ENCODE measurements at regions not wholly inside any gene's neighbourhood (a gene's known extent, or its start where the extent isn't known, plus 50 kb on each side); places are given as distances from the start of the nearest gene placed in this dataset.

GRCh38 chr5:25295067-25295466, 650.3 kb upstream of the CDH10 start:
- TF ChIP-seq NFIC (IDR thresholded peaks at IDR 0.05; ENCODE audit: borderline replicate concordance) (no peak), FOXJ3 (CRISPR knock-in tag; IDR thresholded peaks at IDR 0.05) (no peak), MXI1 (IDR thresholded peaks at IDR 0.05; ENCODE audit: low read depth, low read length) (no peak), SIN3A (IDR thresholded peaks at IDR 0.05; ENCODE audit: borderline replicate concordance, low read depth, low read length) (no peak), CTCF (IDR thresholded peaks at IDR 0.05) (no peak), RCOR1 (IDR thresholded peaks at IDR 0.05; ENCODE audit: low read length) (no peak), YY1 (IDR thresholded peaks at IDR 0.05; ENCODE audit: low read depth) (no peak)

Data from SK-N-SH (cell line).